HEK293T (cell line): ENCODE measurements at regions not wholly inside any gene's neighbourhood (a gene's known extent, or its start where the extent isn't known, plus 50 kb on each side); places are given as distances from the start of the nearest gene placed in this dataset.

Experiments used
- CTCF ChIA-PET: fragments of 350-600 bp; formaldehyde crosslinking; extraction: SDS; loops from one replicate; lab custom pipeline; 2021; ENCODE audit warnings: antibody characterized with exemption, inconsistent platforms; lab: Yijun Ruan, JAX
- POLR2A ChIA-PET: fragments of 350-600 bp; formaldehyde crosslinking; extraction: SDS; loops from one replicate; lab custom pipeline; 2020; ENCODE audit warnings: antibody characterized with exemption, inconsistent platforms; lab: Yijun Ruan, JAX
- DNase-seq: peaks from one replicate; pipeline ENCODE4 v3.0.0; 2012; ENCODE audit warnings: mixed read lengths; ENCODE audit errors: extremely low spot score
- ARNT ChIP-seq: fragments of 450-650 bp; IDR thresholded peaks from 2 replicates; pipeline ENCODE4 v1.6.1; 2017; ENCODE audit warnings: mild to moderate bottlenecking
- BHLHE40 ChIP-seq: fragments of 450-650 bp; IDR thresholded peaks from 2 replicates; pipeline ENCODE4 v1.6.1; 2016; ENCODE audit warnings: mild to moderate bottlenecking, moderate library complexity, borderline replicate concordance
- CTBP1 ChIP-seq: fragments of 450-650 bp; IDR thresholded peaks from 2 replicates; pipeline ENCODE4 v1.6.1; 2016; ENCODE audit warnings: borderline replicate concordance
- ELF4 ChIP-seq: fragments of 450-650 bp; IDR thresholded peaks from 2 replicates; pipeline ENCODE4 v1.6.1; 2017; ENCODE audit warnings: antibody characterized with exemption
- FOXA1 ChIP-seq: fragments of 450-650 bp; IDR thresholded peaks from 2 replicates; pipeline ENCODE4 v1.6.1; 2016; ENCODE audit warnings: mild to moderate bottlenecking
- FOXK2 ChIP-seq: fragments of 450-650 bp; IDR thresholded peaks from 2 replicates; pipeline ENCODE4 v1.6.1; 2016; ENCODE audit warnings: mild to moderate bottlenecking
- FOXM1 ChIP-seq: fragments of 450-650 bp; IDR thresholded peaks from 2 replicates; pipeline ENCODE4 v1.6.1; 2017; ENCODE audit warnings: mild to moderate bottlenecking, borderline replicate concordance
- HDGF ChIP-seq: fragments of 450-650 bp; IDR thresholded peaks from 2 replicates; pipeline ENCODE4 v1.6.1; 2017; ENCODE audit warnings: antibody characterized with exemption, borderline replicate concordance
- L3MBTL2 ChIP-seq: fragments of 450-650 bp; conservative IDR thresholded peaks from 2 replicates; pipeline ENCODE4 v1.6.1; 2016; ENCODE audit warnings: mild to moderate bottlenecking
- LEF1 ChIP-seq: fragments of 450-650 bp; IDR thresholded peaks from 2 replicates; pipeline ENCODE4 v1.6.1; 2017; ENCODE audit warnings: mild to moderate bottlenecking, borderline replicate concordance
- NFRKB ChIP-seq: fragments of 450-650 bp; IDR thresholded peaks from 2 replicates; pipeline ENCODE4 v1.6.1; 2016; ENCODE audit warnings: mild to moderate bottlenecking, moderate library complexity
- PKNOX1 ChIP-seq: fragments of 450-650 bp; IDR thresholded peaks from 2 replicates; pipeline ENCODE4 v1.6.1; 2016
- SP1 ChIP-seq: fragments of 450-650 bp; IDR thresholded peaks from 2 replicates; pipeline ENCODE4 v1.6.1; 2017
- SUZ12 ChIP-seq: fragments of 450-650 bp; IDR thresholded peaks from 2 replicates; pipeline ENCODE4 v1.6.1; 2016; ENCODE audit warnings: mild to moderate bottlenecking
- TARDBP ChIP-seq: fragments of 450-650 bp; IDR thresholded peaks from 2 replicates; pipeline ENCODE4 v1.6.1; 2016
- ZNF384 ChIP-seq: fragments of 450-650 bp; IDR thresholded peaks from 2 replicates; pipeline ENCODE4 v1.6.1; 2016

- ChIA-PET POLR2A (no interaction called here), CTCF (no interaction called here)
- DNase-seq: no peak
- no peak for TF ChIP-seq FOXA1
- TF ChIP-seq ARNT: no peak
Measured at GRCh38 chr3:10620833-10621082, 115.4 kb upstream of the ATP2B2 start.

- no peak for TF ChIP-seq CTBP1
- no peak for TF ChIP-seq FOXM1
- TF ChIP-seq FOXA1: no peak
- TF ChIP-seq ZNF384: no peak
- TF ChIP-seq SUZ12: no peak
- TF ChIP-seq TARDBP: no peak
- no peak for TF ChIP-seq ARNT
- no peak for TF ChIP-seq ELF4
- TF ChIP-seq SP1: no peak
- TF ChIP-seq NFRKB: no peak
- ChIA-PET POLR2A (no interaction called here), CTCF (no interaction called here)
- DNase-seq: no peak
Measured at GRCh38 chr3:10623578-10624275, 118.3 kb upstream of the ATP2B2 start.

GRCh38 chr3:10625323-10625722, 119.9 kb upstream of the ATP2B2 start:
- ChIA-PET CTCF (no interaction called here), POLR2A (no interaction called here)
- TF ChIP-seq NFRKB (no peak), L3MBTL2 (no peak), FOXK2 (no peak), BHLHE40 (no peak), ARNT (no peak), SUZ12 (no peak), FOXA1 (no peak), CTBP1 (no peak), TARDBP (no peak), ELF4 (no peak), LEF1 (no peak), FOXM1 (no peak), HDGF (no peak), SP1 (no peak)
- DNase-seq: no peak

GRCh38 chr3:10627884-10628572, 122.6 kb upstream of the ATP2B2 start:
- TF ChIP-seq NFRKB: no peak
- TF ChIP-seq BHLHE40: no peak
- no peak for TF ChIP-seq PKNOX1
- TF ChIP-seq FOXA1: no peak
- TF ChIP-seq SUZ12: no peak
- TF ChIP-seq TARDBP: no peak
- no peak for TF ChIP-seq HDGF
- TF ChIP-seq ARNT: no peak
- TF ChIP-seq FOXK2: no peak
- no peak for TF ChIP-seq FOXM1
- no peak for TF ChIP-seq LEF1
- no peak for TF ChIP-seq ZNF384
- no peak for TF ChIP-seq L3MBTL2
- no peak for TF ChIP-seq CTBP1
- no peak for TF ChIP-seq ELF4
- no peak for TF ChIP-seq SP1
- CTCF ChIA-PET: no interaction called here
- POLR2A ChIA-PET: no interaction called here
- no peak for DNase-seq

- CTCF ChIA-PET: no interaction called here
- no peak for TF ChIP-seq TARDBP
- no peak for TF ChIP-seq ZNF384
- no peak for TF ChIP-seq HDGF
- TF ChIP-seq ARNT: no peak
- no peak for TF ChIP-seq LEF1
- no peak for DNase-seq
- POLR2A ChIA-PET: interaction anchor here (0.7 kb wide), 1 partner anchor 935 kb away, joined by 4 read pairs; no protein-coding TSS in a partner anchor
Measured at GRCh38 chr3:10628891-10629670, 123.7 kb upstream of the ATP2B2 start.

GRCh38 chr3:10629671-10630040, 124.3 kb upstream of the ATP2B2 start:
- CTCF ChIA-PET: no interaction called here
- DNase-seq: no peak
- POLR2A ChIA-PET: interaction anchor here (0.7 kb wide), 1 partner anchor 935 kb away, joined by 4 read pairs; no protein-coding TSS in a partner anchor
- TF ChIP-seq SUZ12: no peak
- TF ChIP-seq FOXA1: no peak
- no peak for TF ChIP-seq ARNT
- TF ChIP-seq L3MBTL2: no peak
- no peak for TF ChIP-seq ZNF384
- TF ChIP-seq LEF1: no peak
- no peak for TF ChIP-seq ELF4
- no peak for TF ChIP-seq SP1
- no peak for TF ChIP-seq FOXK2
- TF ChIP-seq HDGF: no peak

- POLR2A ChIA-PET: no interaction called here
- no peak for DNase-seq
- CTCF ChIA-PET: no interaction called here
- TF ChIP-seq TARDBP: no peak
- no peak for TF ChIP-seq SUZ12
- TF ChIP-seq FOXK2: no peak
- TF ChIP-seq BHLHE40: no peak
- no peak for TF ChIP-seq FOXA1
- no peak for TF ChIP-seq PKNOX1
- TF ChIP-seq NFRKB: no peak
- no peak for TF ChIP-seq ZNF384
- no peak for TF ChIP-seq FOXM1
- TF ChIP-seq L3MBTL2: no peak
- TF ChIP-seq SP1: no peak
- TF ChIP-seq CTBP1: no peak
- TF ChIP-seq HDGF: no peak
- no peak for TF ChIP-seq ELF4
- no peak for TF ChIP-seq LEF1
Measured at GRCh38 chr3:10631224-10631623, 125.8 kb upstream of the ATP2B2 start.
